ENCODE measurements at regions not wholly inside any gene's neighbourhood (a gene's known extent, or its start where the extent isn't known, plus 50 kb on each side); places are given as distances from the start of the nearest gene placed in this dataset.

DNA sequence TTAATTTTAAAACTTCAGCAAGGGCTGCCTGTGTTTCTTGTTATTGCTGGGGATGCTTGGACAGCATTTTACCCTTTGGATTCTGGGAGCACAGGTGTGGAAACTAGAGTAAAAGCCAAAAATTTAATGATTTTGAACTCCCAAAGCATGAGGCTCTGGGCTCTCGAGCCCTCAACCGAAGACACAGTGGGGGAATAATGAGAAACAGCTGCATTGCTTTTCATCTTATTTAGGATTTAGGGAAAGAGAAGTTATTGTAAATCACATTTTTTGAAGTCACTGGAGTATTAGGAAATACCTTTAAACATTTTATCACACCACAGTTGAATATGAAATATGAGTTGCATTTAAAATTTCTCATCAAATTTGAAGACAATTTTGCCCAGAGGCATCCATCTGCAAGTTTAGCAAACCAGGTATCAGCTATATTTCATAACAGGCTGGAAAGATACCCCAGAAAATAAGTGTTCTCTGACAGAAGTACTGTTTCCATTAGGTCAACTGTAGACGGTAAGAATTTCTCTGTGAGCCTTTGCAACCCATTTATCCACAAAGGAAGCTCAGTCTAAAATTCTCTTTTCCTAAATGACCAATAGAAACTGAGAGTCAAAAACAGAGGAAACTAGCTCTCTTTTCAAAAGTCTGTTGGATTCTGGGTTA lies 290.6 kb upstream of the PHYHIPL start:
- TF ChIP-seq HDGF (IDR thresholded peaks at IDR 0.05; ENCODE audit: borderline replicate concordance) = no peak
- no peak for TF ChIP-seq FOXA1 (IDR thresholded peaks at IDR 0.05)
- TF ChIP-seq FOXM1 (IDR thresholded peaks at IDR 0.05; ENCODE audit: borderline replicate concordance) = no peak
- no peak for TF ChIP-seq BHLHE40 (IDR thresholded peaks at IDR 0.05; ENCODE audit: borderline replicate concordance)
- TF ChIP-seq L3MBTL2 (conservative IDR thresholded peaks at IDR 0.05) = no peak
- no peak for TF ChIP-seq ELF4 (IDR thresholded peaks at IDR 0.05)
- no peak for TF ChIP-seq PKNOX1 (IDR thresholded peaks at IDR 0.05)
- TF ChIP-seq FOXK2 (IDR thresholded peaks at IDR 0.05) = no peak
- TF ChIP-seq NFRKB (IDR thresholded peaks at IDR 0.05) = no peak
- no peak for TF ChIP-seq SP1 (IDR thresholded peaks at IDR 0.05)
- TF ChIP-seq ARNT (IDR thresholded peaks at IDR 0.05) = no peak
